K562 (cell line): ENCODE measurements at regions not wholly inside any gene's neighbourhood (a gene's known extent, or its start where the extent isn't known, plus 50 kb on each side); places are given as distances from the start of the nearest gene placed in this dataset.

ENCODE experiments used
- CBX3 ChIP-seq, 2 experiments: IDR thresholded peaks; 1 replicate in 1 of 2; 2 replicates in 1 of 2; pipeline ENCODE4 v1.6.1; 2012; ENCODE audit warnings: inconsistent platforms in 2 of 2, low read length in 2 of 2, borderline replicate concordance in 1 of 2, control low read depth in 1 of 2
- CTCF ChIP-seq, 3 experiments: IDR thresholded peaks in 2 of 3; conservative IDR thresholded peaks in 1 of 3; 2 replicates each; pipeline ENCODE4 v1.5.1; 2011 to 2012; ENCODE audit warnings: low read length in 3 of 3, mild to moderate bottlenecking in 3 of 3, control low read depth in 2 of 3, improper control_type of control experiment in 1 of 3, inconsistent platforms in 1 of 3, low read depth in 1 of 3, mixed read lengths in 1 of 3, moderate library complexity in 1 of 3; ENCODE audit not compliant: insufficient read depth in 2 of 3
- FOXK2 ChIP-seq, 2 experiments: fragments of 450-650 bp; IDR thresholded peaks in 1 of 2; conservative IDR thresholded peaks in 1 of 2; 2 replicates each; pipeline ENCODE4 v1.6.1; 2016; ENCODE audit warnings: low read depth in 2 of 2, mild to moderate bottlenecking in 1 of 2
- GABPA ChIP-seq: fragments of 200-800 bp; sonication (Bioruptor generic); conservative IDR thresholded peaks from 2 replicates; pipeline ENCODE4 v1.6.1; 2016; ENCODE audit warnings: low read depth, missing genetic modification characterization, missing compliant biosample characterization
- THAP7 ChIP-seq: fragments of 250-450 bp; sonication (Bioruptor Pico); IDR thresholded peaks from 2 replicates; pipeline ENCODE4 v1.5.0; 2021

- TF ChIP-seq GABPA (tag) (no peak), CTCF (IDR thresholded peaks at IDR 0.05 in 2 of 3, conservative IDR thresholded peaks at IDR 0.05 in 1 of 3; ENCODE audit: insufficient read depth in 2 of 3, low read depth in 1 of 3, low read length in 3 of 3) (no peak), FOXK2 (conservative IDR thresholded peaks at IDR 0.05 in 1 of 2, IDR thresholded peaks at IDR 0.05 in 1 of 2; ENCODE audit: low read depth in 2 of 2) (no peak), THAP7 (CRISPR knock-in tag) (no peak), CBX3 (IDR thresholded peaks at IDR 0.05; ENCODE audit: borderline replicate concordance in 1 of 2, low read length in 2 of 2) (no peak)
Observed at GRCh38 chr5:105907016-105907415, 1763.7 kb downstream of the EFNA5 start.
